Parathyroid adenoma (tissue), 2 donors: ENCODE measurements at regions not wholly inside any gene's neighbourhood (a gene's known extent, or its start where the extent isn't known, plus 50 kb on each side); places are given as distances from the start of the nearest gene placed in this dataset.

ENCODE experiments used
- H2AFZ ChIP-seq: fragments of 300-600 bp; sonication (generic); one replicate; pipeline ENCODE4 v1.7.0; 2017; ENCODE audit warnings: antibody characterized with exemption, mild to moderate bottlenecking
- H3K27ac ChIP-seq: fragments of 300-600 bp; sonication (generic); one replicate; pipeline ENCODE4 v1.7.0; 2017
- H3K27me3 ChIP-seq: fragments of 300-600 bp; sonication (generic); one replicate; pipeline ENCODE4 v1.7.0; 2017; ENCODE audit warnings: low read length; ENCODE audit not compliant: control insufficient read depth, insufficient read depth
- H3K36me3 ChIP-seq: fragments of 300-600 bp; sonication (generic); one replicate; pipeline ENCODE4 v1.7.0; 2017; ENCODE audit warnings: low read length; ENCODE audit not compliant: control insufficient read depth, insufficient read depth
- H3K4me1 ChIP-seq: fragments of 300-600 bp; sonication (generic); one replicate; pipeline ENCODE4 v1.7.0; 2017; ENCODE audit warnings: control low read depth
- H3K4me2 ChIP-seq: fragments of 300-600 bp; sonication (generic); one replicate; pipeline ENCODE4 v1.7.0; 2017; ENCODE audit warnings: low read length
- H3K4me3 ChIP-seq: fragments of 300-600 bp; sonication (generic); one replicate; pipeline ENCODE4 v1.7.0; 2017; ENCODE audit warnings: low read depth, low read length
- H3K79me2 ChIP-seq: fragments of 300-600 bp; sonication (generic); one replicate; pipeline ENCODE4 v1.7.0; 2017; ENCODE audit warnings: control low read depth
- H3K9ac ChIP-seq: fragments of 300-600 bp; sonication (generic); one replicate; pipeline ENCODE4 v1.7.0; 2017; ENCODE audit warnings: mild to moderate bottlenecking
- H3K9me3 ChIP-seq: fragments of 300-600 bp; sonication (generic); one replicate; pipeline ENCODE4 v1.7.0; 2017; ENCODE audit warnings: low read length; ENCODE audit not compliant: control insufficient read depth
- TF ChIP-seq, protein P1 (sequence below): fragments of 300-600 bp; sonication (generic); IDR thresholded peaks from one replicate; pipeline ENCODE4 v1.7.0; 2017; ENCODE audit warnings: antibody characterized with exemption, mild to moderate bottlenecking
- donor health status: primary hyperparathyroidism.

DNA sequence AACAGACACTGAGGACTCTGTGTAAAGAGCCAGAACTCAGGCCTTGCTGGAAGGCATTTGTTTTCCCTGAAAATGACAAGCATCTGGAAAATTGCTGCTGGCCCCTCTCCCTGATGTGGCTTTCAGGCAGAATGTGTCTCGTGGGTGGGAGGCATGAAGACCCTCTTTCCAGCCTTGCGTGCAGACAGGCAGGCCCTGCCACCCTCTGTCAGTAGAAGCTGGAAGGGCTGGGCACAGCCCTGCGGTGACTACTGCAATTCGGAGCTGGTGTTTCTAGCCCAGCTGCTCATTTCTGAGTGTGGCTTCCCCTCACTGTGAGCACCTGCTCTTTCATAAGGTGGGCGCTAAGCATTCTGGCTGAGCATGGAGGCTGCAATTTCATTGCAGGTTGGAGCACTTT, 349.9 kb downstream of the PTPRU start:
- Histone ChIP-seq H3K79me2 (no peaks in the 10 kb centered on the region), H3K27me3 (no peaks in the 10 kb centered on the region), H2AFZ (no peak overlapping the region), H3K36me3 (no peaks in the 10 kb centered on the region), H3K4me2 (no peak overlapping the region), H3K4me3 (no peak overlapping the region), H3K9me3 (no peaks in the 10 kb centered on the region), H3K9ac (no peak overlapping the region), H3K27ac (no peak overlapping the region), H3K4me1 (no peaks in the 10 kb centered on the region)
- TF ChIP-seq, protein P1, sequence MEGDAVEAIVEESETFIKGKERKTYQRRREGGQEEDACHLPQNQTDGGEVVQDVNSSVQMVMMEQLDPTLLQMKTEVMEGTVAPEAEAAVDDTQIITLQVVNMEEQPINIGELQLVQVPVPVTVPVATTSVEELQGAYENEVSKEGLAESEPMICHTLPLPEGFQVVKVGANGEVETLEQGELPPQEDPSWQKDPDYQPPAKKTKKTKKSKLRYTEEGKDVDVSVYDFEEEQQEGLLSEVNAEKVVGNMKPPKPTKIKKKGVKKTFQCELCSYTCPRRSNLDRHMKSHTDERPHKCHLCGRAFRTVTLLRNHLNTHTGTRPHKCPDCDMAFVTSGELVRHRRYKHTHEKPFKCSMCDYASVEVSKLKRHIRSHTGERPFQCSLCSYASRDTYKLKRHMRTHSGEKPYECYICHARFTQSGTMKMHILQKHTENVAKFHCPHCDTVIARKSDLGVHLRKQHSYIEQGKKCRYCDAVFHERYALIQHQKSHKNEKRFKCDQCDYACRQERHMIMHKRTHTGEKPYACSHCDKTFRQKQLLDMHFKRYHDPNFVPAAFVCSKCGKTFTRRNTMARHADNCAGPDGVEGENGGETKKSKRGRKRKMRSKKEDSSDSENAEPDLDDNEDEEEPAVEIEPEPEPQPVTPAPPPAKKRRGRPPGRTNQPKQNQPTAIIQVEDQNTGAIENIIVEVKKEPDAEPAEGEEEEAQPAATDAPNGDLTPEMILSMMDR: no peak

DNA sequence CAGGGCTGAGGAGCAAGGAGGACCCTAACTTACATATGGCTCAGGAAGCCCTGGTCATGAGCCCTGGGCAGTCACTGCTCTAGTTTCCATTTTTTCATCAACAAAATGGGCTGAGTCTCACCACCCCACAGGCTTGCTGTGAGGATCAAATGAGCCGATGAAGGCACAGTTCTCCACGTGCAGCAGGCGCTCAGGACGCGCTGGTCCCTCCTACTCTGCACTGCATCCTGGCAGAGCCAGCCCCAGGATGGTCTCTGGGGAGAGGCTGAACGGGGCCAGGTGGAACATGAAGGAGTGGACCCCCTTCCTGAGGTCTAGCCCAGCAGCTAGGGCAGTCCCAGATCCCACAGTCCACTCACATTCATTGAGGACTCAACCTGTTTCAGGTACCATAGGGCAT, 349.3 kb downstream of the PTPRU start:
- TF ChIP-seq, protein P1: no peak
- Histone ChIP-seq H3K9ac (no peak overlapping the region), H2AFZ (no peak overlapping the region), H3K4me2 (no peak overlapping the region), H3K4me3 (no peak overlapping the region), H3K9me3 (no peaks in the 10 kb centered on the region), H3K36me3 (no peaks in the 10 kb centered on the region), H3K79me2 (no peaks in the 10 kb centered on the region), H3K27ac (no peak overlapping the region), H3K4me1 (no peaks in the 10 kb centered on the region), H3K27me3 (no peaks in the 10 kb centered on the region)

DNA sequence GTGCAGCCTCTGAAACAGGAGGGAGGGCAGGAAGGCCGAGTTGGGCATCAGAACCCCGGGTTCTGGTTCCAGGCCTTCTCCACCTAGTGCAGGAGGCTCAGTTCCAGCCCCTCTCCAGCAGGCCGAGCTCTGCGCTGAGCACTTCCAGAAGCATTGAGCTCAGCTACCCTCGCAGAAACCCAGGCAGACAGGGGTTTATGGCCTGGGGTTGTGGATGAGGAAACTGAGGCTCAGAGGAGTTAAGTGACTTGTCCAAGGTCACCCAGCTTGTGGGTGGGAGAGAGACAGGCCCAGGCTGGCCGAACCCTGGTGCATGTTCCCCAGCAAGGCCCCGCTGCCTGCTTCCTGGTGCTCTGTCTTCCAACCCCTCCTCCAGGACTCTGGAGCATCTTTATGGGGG, 348.9 kb downstream of the PTPRU start:
- no peaks in the 10 kb centered on the region for H3K27me3 ChIP-seq
- H3K4me2 ChIP-seq: no peak overlapping the region
- no peak overlapping the region for H2AFZ ChIP-seq
- no peaks in the 10 kb centered on the region for H3K36me3 ChIP-seq
- H3K4me1 ChIP-seq: no peaks in the 10 kb centered on the region
- H3K9ac ChIP-seq: no peak overlapping the region
- no peaks in the 10 kb centered on the region for H3K9me3 ChIP-seq
- no peak overlapping the region for H3K27ac ChIP-seq
- no peaks in the 10 kb centered on the region for H3K79me2 ChIP-seq
- H3K4me3 ChIP-seq: no peak overlapping the region
- TF ChIP-seq, protein P1: no peak

DNA sequence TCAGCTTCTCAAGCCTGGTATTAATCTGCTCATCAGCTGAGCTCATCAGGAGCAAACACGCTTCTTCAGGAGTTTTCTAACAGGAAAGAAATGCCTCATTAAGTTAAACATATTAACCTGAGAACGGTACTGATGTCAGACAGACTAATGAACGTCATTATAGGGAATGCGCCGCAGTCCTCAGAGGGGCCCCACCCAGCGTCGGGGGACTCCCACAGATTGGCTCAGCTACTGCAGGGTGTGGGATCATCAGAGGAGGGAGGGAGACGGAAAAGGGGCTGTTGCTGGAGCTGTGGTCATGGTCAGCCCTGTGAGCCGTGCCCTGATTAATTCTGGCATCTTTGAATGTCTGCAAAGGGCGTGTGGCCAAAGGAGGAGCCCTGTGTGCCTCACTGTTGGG, 348.5 kb downstream of the PTPRU start:
- Histone ChIP-seq H3K4me3 (no peak overlapping the region), H3K27me3 (no peaks in the 10 kb centered on the region), H3K4me2 (no peak overlapping the region)

DNA sequence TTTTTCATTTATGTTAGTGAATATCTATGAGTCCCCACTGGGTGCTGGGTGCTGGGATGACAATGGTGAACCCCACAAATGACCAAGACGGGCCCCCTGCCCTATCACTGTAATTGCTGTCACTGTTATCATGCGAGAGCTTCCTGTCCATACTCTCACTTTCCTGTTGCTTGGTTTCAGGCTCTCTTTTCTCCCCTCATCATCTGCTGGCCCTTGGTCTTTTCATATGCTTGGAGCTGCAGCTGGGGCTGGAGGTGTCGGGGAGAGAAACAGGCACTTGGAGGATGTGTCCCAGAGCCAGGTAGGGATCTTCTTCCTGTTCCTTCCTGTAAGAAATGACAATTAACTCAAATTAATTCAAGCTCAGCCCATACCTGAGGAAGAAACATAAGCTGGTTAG, 348.0 kb downstream of the PTPRU start:
- H3K36me3 ChIP-seq: no peaks in the 10 kb centered on the region
- no peak overlapping the region for H3K9ac ChIP-seq
- no peaks in the 10 kb centered on the region for H3K4me1 ChIP-seq
- no peak overlapping the region for H2AFZ ChIP-seq
- H3K9me3 ChIP-seq: no peaks in the 10 kb centered on the region
- no peaks in the 10 kb centered on the region for H3K79me2 ChIP-seq
- TF ChIP-seq, protein P1: no peak
- no peak overlapping the region for H3K4me2 ChIP-seq
- no peak overlapping the region for H3K4me3 ChIP-seq
- H3K27ac ChIP-seq: no peak overlapping the region
- no peaks in the 10 kb centered on the region for H3K27me3 ChIP-seq

More for the DNA sequence above, 348.5 kb downstream of the PTPRU start:
- Histone ChIP-seq H2AFZ (no peak overlapping the region), H3K9me3 (no peaks in the 10 kb centered on the region), H3K36me3 (no peaks in the 10 kb centered on the region), H3K79me2 (no peaks in the 10 kb centered on the region), H3K4me1 (no peaks in the 10 kb centered on the region), H3K9ac (no peak overlapping the region), H3K27ac (no peak overlapping the region)
- TF ChIP-seq, protein P1: no peak
